Suprapubic skin (tissue), 4 donors: ENCODE measurements at regions not wholly inside any gene's neighbourhood (a gene's known extent, or its start where the extent isn't known, plus 50 kb on each side); places are given as distances from the start of the nearest gene placed in this dataset.

ENCODE experiments used
- DNase-seq, 2 donors: peaks; one replicate each; pipeline ENCODE4 v3.0.0-alpha.2; 2019; ENCODE audit warnings: low spot score in 2 of 2
- H3K27ac ChIP-seq: fragments of 200-600 bp; sonication (generic); one replicate; pipeline ENCODE4 v1.5.1; 2019
- H3K27me3 ChIP-seq: fragments of 200-600 bp; sonication (generic); one replicate; pipeline ENCODE4 v1.5.1; 2019
- H3K36me3 ChIP-seq: fragments of 200-600 bp; sonication (generic); one replicate; pipeline ENCODE4 v1.5.1; 2019
- H3K4me1 ChIP-seq: fragments of 200-600 bp; sonication (generic); one replicate; pipeline ENCODE4 v1.5.1; 2019
- H3K4me3 ChIP-seq: fragments of 200-600 bp; sonication (generic); one replicate; pipeline ENCODE4 v1.5.1; 2019; ENCODE audit warnings: mild to moderate bottlenecking
- H3K9me3 ChIP-seq: fragments of 200-600 bp; sonication (generic); one replicate; pipeline ENCODE4 v1.5.1; 2019
- EP300 ChIP-seq: sonication (generic); formaldehyde crosslinking; IDR thresholded peaks from one replicate; pipeline ENCODE4 v1.6.1; 2017; ENCODE audit warnings: antibody characterized with exemption
- POLR2A ChIP-seq, 2 donors: fragments of 450-650 bp; IDR thresholded peaks; one replicate each; pipeline ENCODE4 v1.6.1; 2017; ENCODE audit warnings: antibody characterized with exemption in 2 of 2, mild to moderate bottlenecking in 2 of 2, moderate library complexity in 2 of 2
- POLR2AphosphoS5 ChIP-seq, 3 donors: sonication (generic); formaldehyde crosslinking; IDR thresholded peaks; one replicate each; pipeline ENCODE4 v1.6.1; 2017; ENCODE audit warnings: antibody characterized with exemption in 3 of 3
- WGBS: methylation state at CpG from one replicate; pipeline ENCODE4 v1.1.5; 2018; 5-methylcytosine and 5-hydroxymethylcytosine counted together
- TF ChIP-seq, protein P1 (sequence below), 2 donors: fragments of 200-600 bp in 1 of 2; fragments of 450-650 bp in 1 of 2; sonication (generic) in 1 of 2; IDR thresholded peaks; one replicate each; pipeline ENCODE4 v1.5.1; 2016 to 2019; ENCODE audit warnings: antibody characterized with exemption in 2 of 2, mild to moderate bottlenecking in 1 of 2, moderate library complexity in 1 of 2

DNA sequence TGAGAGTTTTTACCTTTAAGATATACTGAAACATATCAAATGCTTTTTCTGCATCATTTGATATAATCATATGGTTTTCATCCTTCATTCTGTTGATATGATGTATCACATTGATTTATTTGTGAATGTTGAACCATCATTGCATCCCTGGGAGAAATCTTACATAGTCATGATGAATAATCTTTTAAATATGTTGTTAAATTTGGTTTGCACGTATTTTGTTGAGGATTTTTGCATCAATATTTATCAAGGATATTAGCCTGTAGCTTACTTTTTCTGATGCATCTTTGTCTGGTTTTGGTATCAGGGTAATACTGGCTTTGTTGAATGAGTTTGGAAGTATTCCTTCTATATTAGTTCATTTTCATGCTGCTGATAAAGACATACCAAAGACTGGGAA lies 541.4 kb downstream of the TLL1 start:
- Histone ChIP-seq H3K9me3 (no peaks in the 10 kb centered on the region), H3K36me3 (no peaks in the 10 kb centered on the region), H3K27ac (no peak overlapping the region), H3K4me3 (no peak overlapping the region), H3K27me3 (no peaks in the 10 kb centered on the region), H3K4me1 (no peaks in the 10 kb centered on the region)
- WGBS: 42% methylated on average over 1 of the region's 1 CpG
- no peak for DNase-seq
- TF ChIP-seq POLR2AphosphoS5 (IDR thresholded peaks at IDR 0.05) (no peak), POLR2A (IDR thresholded peaks at IDR 0.05) (no peak), EP300 (no peak)
- TF ChIP-seq, protein P1, sequence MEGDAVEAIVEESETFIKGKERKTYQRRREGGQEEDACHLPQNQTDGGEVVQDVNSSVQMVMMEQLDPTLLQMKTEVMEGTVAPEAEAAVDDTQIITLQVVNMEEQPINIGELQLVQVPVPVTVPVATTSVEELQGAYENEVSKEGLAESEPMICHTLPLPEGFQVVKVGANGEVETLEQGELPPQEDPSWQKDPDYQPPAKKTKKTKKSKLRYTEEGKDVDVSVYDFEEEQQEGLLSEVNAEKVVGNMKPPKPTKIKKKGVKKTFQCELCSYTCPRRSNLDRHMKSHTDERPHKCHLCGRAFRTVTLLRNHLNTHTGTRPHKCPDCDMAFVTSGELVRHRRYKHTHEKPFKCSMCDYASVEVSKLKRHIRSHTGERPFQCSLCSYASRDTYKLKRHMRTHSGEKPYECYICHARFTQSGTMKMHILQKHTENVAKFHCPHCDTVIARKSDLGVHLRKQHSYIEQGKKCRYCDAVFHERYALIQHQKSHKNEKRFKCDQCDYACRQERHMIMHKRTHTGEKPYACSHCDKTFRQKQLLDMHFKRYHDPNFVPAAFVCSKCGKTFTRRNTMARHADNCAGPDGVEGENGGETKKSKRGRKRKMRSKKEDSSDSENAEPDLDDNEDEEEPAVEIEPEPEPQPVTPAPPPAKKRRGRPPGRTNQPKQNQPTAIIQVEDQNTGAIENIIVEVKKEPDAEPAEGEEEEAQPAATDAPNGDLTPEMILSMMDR (IDR thresholded peaks at IDR 0.05): no peak

GRCh38 chr4:166415749-166416148 lies 542.7 kb downstream of the TLL1 start:
- no peaks in the 10 kb centered on the region for H3K36me3 ChIP-seq
- DNase-seq: no peak
- TF ChIP-seq EP300: no peak
- TF ChIP-seq, protein P1 (IDR thresholded peaks at IDR 0.05): no peak
- TF ChIP-seq POLR2A (IDR thresholded peaks at IDR 0.05): no peak
- no peak for TF ChIP-seq POLR2AphosphoS5 (IDR thresholded peaks at IDR 0.05)
- no peaks in the 10 kb centered on the region for H3K27me3 ChIP-seq
- H3K4me1 ChIP-seq: no peaks in the 10 kb centered on the region
- 75% methylated on average over 4 of the region's 4 CpGs for WGBS
- no peaks in the 10 kb centered on the region for H3K9me3 ChIP-seq
- H3K4me3 ChIP-seq: no peak overlapping the region
- no peak overlapping the region for H3K27ac ChIP-seq

GRCh38 chr4:166421556-166422156 lies 548.6 kb downstream of the TLL1 start:
- no peaks in the 10 kb centered on the region for H3K4me1 ChIP-seq
- WGBS: 90% methylated on average over 2 of the region's 2 CpGs
- no peak overlapping the region for H3K4me3 ChIP-seq
- H3K27me3 ChIP-seq: no peaks in the 10 kb centered on the region
- no peaks in the 10 kb centered on the region for H3K9me3 ChIP-seq
- no peak for DNase-seq
- TF ChIP-seq POLR2A (IDR thresholded peaks at IDR 0.05) (no peak), POLR2AphosphoS5 (IDR thresholded peaks at IDR 0.05) (no peak), EP300 (no peak)
- TF ChIP-seq, protein P1 (IDR thresholded peaks at IDR 0.05): no peak
- H3K36me3 ChIP-seq: no peaks in the 10 kb centered on the region
- no peak overlapping the region for H3K27ac ChIP-seq

GRCh38 chr4:166422475-166422874 lies 549.4 kb downstream of the TLL1 start:
- no peak for TF ChIP-seq POLR2AphosphoS5 (IDR thresholded peaks at IDR 0.05)
- TF ChIP-seq EP300: no peak
- TF ChIP-seq, protein P1 (IDR thresholded peaks at IDR 0.05): no peak
- no peak for TF ChIP-seq POLR2A (IDR thresholded peaks at IDR 0.05)
- H3K36me3 ChIP-seq: no peaks in the 10 kb centered on the region
- no peak for DNase-seq
- no peaks in the 10 kb centered on the region for H3K4me1 ChIP-seq
- no peaks in the 10 kb centered on the region for H3K27me3 ChIP-seq
- H3K9me3 ChIP-seq: no peaks in the 10 kb centered on the region
- no peak overlapping the region for H3K4me3 ChIP-seq
- no peak overlapping the region for H3K27ac ChIP-seq
- WGBS: 93% methylated on average over 1 of the region's 1 CpG

DNA sequence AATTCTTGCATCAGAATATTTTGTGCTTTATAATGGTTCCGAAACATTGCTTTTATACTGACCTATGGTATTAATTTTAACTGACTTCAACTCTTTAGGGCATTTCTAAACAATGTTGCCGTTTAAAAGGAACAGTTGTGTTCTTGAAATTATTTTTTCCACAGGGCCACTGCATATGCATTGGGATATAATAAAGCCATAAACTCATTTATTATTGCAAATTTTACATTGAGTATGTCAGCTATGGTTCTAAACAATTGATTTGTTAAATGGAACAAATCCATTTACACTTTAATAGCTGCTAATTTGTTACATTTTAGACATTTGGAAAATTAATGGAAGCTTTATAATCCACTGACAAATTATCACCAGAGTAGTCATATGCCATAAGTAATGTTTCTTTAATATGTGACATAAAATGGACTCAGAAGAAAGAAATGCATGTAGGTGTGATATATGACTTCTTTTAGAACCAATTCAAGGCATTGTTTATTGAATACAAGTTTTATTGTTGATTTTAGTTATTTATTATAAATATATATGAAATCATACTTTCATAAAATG lies 553.3 kb downstream of the TLL1 start:
- H3K27ac ChIP-seq: no peak overlapping the region
- no peak for TF ChIP-seq POLR2AphosphoS5 (IDR thresholded peaks at IDR 0.05)
- TF ChIP-seq, protein P1 (IDR thresholded peaks at IDR 0.05): no peak
- no peak for TF ChIP-seq POLR2A (IDR thresholded peaks at IDR 0.05)
- TF ChIP-seq EP300: no peak
- WGBS: 84% methylated on average over 2 of the region's 2 CpGs

More for the DNA sequence above, 553.3 kb downstream of the TLL1 start:
- Histone ChIP-seq H3K4me3 (no peak overlapping the region), H3K9me3 (no peaks in the 10 kb centered on the region), H3K36me3 (no peaks in the 10 kb centered on the region), H3K27me3 (no peaks in the 10 kb centered on the region), H3K4me1 (no peaks in the 10 kb centered on the region)
- no peak for DNase-seq
